ENCODE measurements at regions not wholly inside any gene's neighbourhood (a gene's known extent, or its start where the extent isn't known, plus 50 kb on each side); places are given as distances from the start of the nearest gene placed in this dataset.
A peak's percentile ranks its signal among the peaks of the same experiment; 100 is the strongest.
"Not testable (repeated sequence)": the region's sequence is repeated elsewhere in the genome, so short reads cannot be mapped to it uniquely, and the experiment has no call there.

GRCh38 chr16:87160234-87160636 lies 157.0 kb downstream of the C16orf95 start:
- Histone ChIP-seq H3K27me3 (ENCODE audit: control insufficient read depth, insufficient read depth, low read length) (no peaks in the 10 kb centered on the region), H3K27ac (ENCODE audit: low read depth in 2 of 2, low read length in 2 of 2) (no peak overlapping the region), H3K9me3 (ENCODE audit: control insufficient read depth in 2 of 3, insufficient read depth in 1 of 3, low read length in 3 of 3) (no peaks in the 10 kb centered on the region), H3K4me1 (ENCODE audit: control insufficient read depth in 2 of 3, insufficient read depth in 2 of 3, low read depth in 1 of 3, low read length in 3 of 3) (no peaks in the 10 kb centered on the region), H3K36me3 (ENCODE audit: control insufficient read depth in 2 of 3, insufficient read depth in 3 of 3, low read length in 3 of 3) (no peaks in the 10 kb centered on the region), H3K9ac (ENCODE audit: low read length in 3 of 3) (no peak overlapping the region), H3K4me3 (ENCODE audit: low read length in 3 of 3) (no peak overlapping the region)
- intact Hi-C loops (cut with DNase I), result no loop called here
- no peak for FAIRE-seq
- no peak for TF ChIP-seq CTCF (IDR thresholded peaks at IDR 0.05; ENCODE audit: borderline replicate concordance, extremely low read depth, insufficient read depth)
- peak in 4 of 5 donors; percentile 30 to 85 (median 57) for DNase-seq

- Histone ChIP-seq H3K4me3 (ENCODE audit: low read length in 3 of 3) (no peak overlapping the region), H3K27me3 (ENCODE audit: control insufficient read depth, insufficient read depth, low read length) (no peaks in the 10 kb centered on the region), H3K9ac (ENCODE audit: low read length in 3 of 3) (no peak overlapping the region), H3K27ac (ENCODE audit: low read depth in 2 of 2, low read length in 2 of 2) (no peak overlapping the region), H3K9me3 (ENCODE audit: control insufficient read depth in 2 of 3, insufficient read depth in 1 of 3, low read length in 3 of 3) (no peaks in the 10 kb centered on the region), H3K36me3 (ENCODE audit: control insufficient read depth in 2 of 3, insufficient read depth in 3 of 3, low read length in 3 of 3) (no peaks in the 10 kb centered on the region), H3K4me1 (ENCODE audit: control insufficient read depth in 2 of 3, insufficient read depth in 2 of 3, low read depth in 1 of 3, low read length in 3 of 3) (no peaks in the 10 kb centered on the region)
- no peak for FAIRE-seq
- no peak for TF ChIP-seq CTCF (IDR thresholded peaks at IDR 0.05; ENCODE audit: borderline replicate concordance, extremely low read depth, insufficient read depth)
- intact Hi-C loops (cut with DNase I), result no loop called here
- DNase-seq, result no peak
Measured at GRCh38 chr16:87160701-87161337, 156.4 kb downstream of the C16orf95 start.

- H3K9me3 ChIP-seq (ENCODE audit: control insufficient read depth in 2 of 3, insufficient read depth in 1 of 3, low read length in 3 of 3); H3K9ac ChIP-seq (ENCODE audit: low read length in 3 of 3); H3K36me3 ChIP-seq (ENCODE audit: control insufficient read depth in 2 of 3, insufficient read depth in 3 of 3, low read length in 3 of 3); H3K4me1 ChIP-seq (ENCODE audit: control insufficient read depth in 2 of 3, insufficient read depth in 2 of 3, low read depth in 1 of 3, low read length in 3 of 3); intact Hi-C loops (cut with DNase I); DNase-seq; H3K4me3 ChIP-seq (ENCODE audit: low read length in 3 of 3); H3K27me3 ChIP-seq (ENCODE audit: control insufficient read depth, insufficient read depth, low read length); H3K27ac ChIP-seq (ENCODE audit: low read depth in 2 of 2, low read length in 2 of 2); FAIRE-seq: not testable (repeated sequence)
Measured at GRCh38 chr16:87161410-87161809, 155.8 kb downstream of the C16orf95 start.

- Histone ChIP-seq H3K36me3 (ENCODE audit: control insufficient read depth in 2 of 3, insufficient read depth in 3 of 3, low read length in 3 of 3) (no peaks in the 10 kb centered on the region), H3K27me3 (ENCODE audit: control insufficient read depth, insufficient read depth, low read length) (no peaks in the 10 kb centered on the region), H3K9me3 (ENCODE audit: control insufficient read depth in 2 of 3, insufficient read depth in 1 of 3, low read length in 3 of 3) (no peaks in the 10 kb centered on the region), H3K9ac (ENCODE audit: low read length in 3 of 3) (no peak overlapping the region), H3K4me1 (ENCODE audit: control insufficient read depth in 2 of 3, insufficient read depth in 2 of 3, low read depth in 1 of 3, low read length in 3 of 3) (no peaks in the 10 kb centered on the region), H3K4me3 (ENCODE audit: low read length in 3 of 3) (no peak overlapping the region), H3K27ac (ENCODE audit: low read depth in 2 of 2, low read length in 2 of 2) (no peak overlapping the region)
- TF ChIP-seq CTCF (IDR thresholded peaks at IDR 0.05; ENCODE audit: borderline replicate concordance, extremely low read depth, insufficient read depth), result no peak
- FAIRE-seq (no peak), DNase-seq (no peak)
- intact Hi-C loops (cut with DNase I), result no loop called here
Measured at GRCh38 chr16:87161822-87162676, 155.1 kb downstream of the C16orf95 start.

GRCh38 chr16:87162799-87163198 lies 154.4 kb downstream of the C16orf95 start:
- FAIRE-seq; intact Hi-C loops (cut with DNase I); DNase-seq; H3K27ac ChIP-seq (ENCODE audit: low read depth in 2 of 2, low read length in 2 of 2); H3K4me3 ChIP-seq (ENCODE audit: low read length in 3 of 3); H3K9ac ChIP-seq (ENCODE audit: low read length in 3 of 3); H3K36me3 ChIP-seq (ENCODE audit: control insufficient read depth in 2 of 3, insufficient read depth in 3 of 3, low read length in 3 of 3); H3K4me1 ChIP-seq (ENCODE audit: control insufficient read depth in 2 of 3, insufficient read depth in 2 of 3, low read depth in 1 of 3, low read length in 3 of 3); H3K27me3 ChIP-seq (ENCODE audit: control insufficient read depth, insufficient read depth, low read length); H3K9me3 ChIP-seq (ENCODE audit: control insufficient read depth in 2 of 3, insufficient read depth in 1 of 3, low read length in 3 of 3): not testable (repeated sequence)

Data from kidney (tissue), 13 donors.